OCI-LY7 (cell line): ENCODE measurements at regions not wholly inside any gene's neighbourhood (a gene's known extent, or its start where the extent isn't known, plus 50 kb on each side); places are given as distances from the start of the nearest gene placed in this dataset.

Experiments used
- EZH2phosphoT487 ChIP-seq: fragments of 200-600 bp; sonication (generic); IDR thresholded peaks from 2 replicates; pipeline ENCODE4 v1.6.1; 2018; ENCODE audit warnings: low read depth, borderline replicate concordance, mild to moderate bottlenecking, mixed run types, antibody characterized with exemption, low read length, moderate library complexity, mixed read lengths
- TF ChIP-seq, protein P1 (sequence below): fragments of 200-600 bp; sonication (generic); conservative IDR thresholded peaks from 2 replicates; pipeline ENCODE4 v1.5.1; 2014; ENCODE audit warnings: mild to moderate bottlenecking, antibody characterized with exemption, low read length, moderate library complexity, mixed read lengths

DNA sequence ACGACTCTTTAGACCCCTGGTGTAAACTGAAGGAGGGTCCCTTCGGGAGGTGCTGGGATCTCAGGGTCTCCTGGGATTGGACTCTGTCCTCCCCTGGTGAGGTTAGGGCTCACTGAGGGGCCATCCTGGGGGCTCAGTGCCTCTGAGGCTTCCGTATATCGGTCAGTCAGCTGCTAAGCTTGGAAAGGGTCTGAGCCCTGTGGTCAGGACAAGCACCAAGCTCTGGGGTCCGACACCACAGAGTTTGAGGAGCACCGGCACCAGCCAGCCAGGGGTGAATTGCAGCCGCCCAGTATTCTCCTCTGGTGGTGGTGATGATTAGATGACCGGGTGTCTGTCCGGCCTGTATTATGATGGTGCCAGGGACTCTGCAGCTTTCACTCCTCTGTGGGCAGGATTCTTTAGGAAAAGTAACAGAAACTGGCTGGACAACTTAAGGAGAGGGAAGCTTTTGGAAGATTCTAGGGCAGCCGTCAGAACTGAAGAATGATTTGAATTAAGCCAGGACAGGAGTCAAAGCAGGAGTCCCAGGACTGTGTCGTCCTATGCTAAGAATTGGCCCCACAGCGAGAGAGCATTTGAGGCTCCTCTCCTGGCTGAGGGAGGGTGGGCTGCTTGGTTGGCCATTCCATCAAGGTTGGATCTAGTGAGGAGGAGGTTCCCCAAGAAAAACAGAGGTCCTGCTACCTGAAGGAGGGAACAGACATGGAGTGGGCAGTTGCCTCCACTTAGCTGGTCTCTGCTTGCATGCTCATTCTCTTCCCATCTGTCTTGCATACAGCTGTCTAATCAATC is 158.6 kb upstream of the HS6ST1 start:
- TF ChIP-seq, protein P1, sequence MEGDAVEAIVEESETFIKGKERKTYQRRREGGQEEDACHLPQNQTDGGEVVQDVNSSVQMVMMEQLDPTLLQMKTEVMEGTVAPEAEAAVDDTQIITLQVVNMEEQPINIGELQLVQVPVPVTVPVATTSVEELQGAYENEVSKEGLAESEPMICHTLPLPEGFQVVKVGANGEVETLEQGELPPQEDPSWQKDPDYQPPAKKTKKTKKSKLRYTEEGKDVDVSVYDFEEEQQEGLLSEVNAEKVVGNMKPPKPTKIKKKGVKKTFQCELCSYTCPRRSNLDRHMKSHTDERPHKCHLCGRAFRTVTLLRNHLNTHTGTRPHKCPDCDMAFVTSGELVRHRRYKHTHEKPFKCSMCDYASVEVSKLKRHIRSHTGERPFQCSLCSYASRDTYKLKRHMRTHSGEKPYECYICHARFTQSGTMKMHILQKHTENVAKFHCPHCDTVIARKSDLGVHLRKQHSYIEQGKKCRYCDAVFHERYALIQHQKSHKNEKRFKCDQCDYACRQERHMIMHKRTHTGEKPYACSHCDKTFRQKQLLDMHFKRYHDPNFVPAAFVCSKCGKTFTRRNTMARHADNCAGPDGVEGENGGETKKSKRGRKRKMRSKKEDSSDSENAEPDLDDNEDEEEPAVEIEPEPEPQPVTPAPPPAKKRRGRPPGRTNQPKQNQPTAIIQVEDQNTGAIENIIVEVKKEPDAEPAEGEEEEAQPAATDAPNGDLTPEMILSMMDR = no peak
- TF ChIP-seq EZH2phosphoT487 = no peak
